ENCODE measurements at regions not wholly inside any gene's neighbourhood (a gene's known extent, or its start where the extent isn't known, plus 50 kb on each side); places are given as distances from the start of the nearest gene placed in this dataset.

- TF ChIP-seq, protein P1, sequence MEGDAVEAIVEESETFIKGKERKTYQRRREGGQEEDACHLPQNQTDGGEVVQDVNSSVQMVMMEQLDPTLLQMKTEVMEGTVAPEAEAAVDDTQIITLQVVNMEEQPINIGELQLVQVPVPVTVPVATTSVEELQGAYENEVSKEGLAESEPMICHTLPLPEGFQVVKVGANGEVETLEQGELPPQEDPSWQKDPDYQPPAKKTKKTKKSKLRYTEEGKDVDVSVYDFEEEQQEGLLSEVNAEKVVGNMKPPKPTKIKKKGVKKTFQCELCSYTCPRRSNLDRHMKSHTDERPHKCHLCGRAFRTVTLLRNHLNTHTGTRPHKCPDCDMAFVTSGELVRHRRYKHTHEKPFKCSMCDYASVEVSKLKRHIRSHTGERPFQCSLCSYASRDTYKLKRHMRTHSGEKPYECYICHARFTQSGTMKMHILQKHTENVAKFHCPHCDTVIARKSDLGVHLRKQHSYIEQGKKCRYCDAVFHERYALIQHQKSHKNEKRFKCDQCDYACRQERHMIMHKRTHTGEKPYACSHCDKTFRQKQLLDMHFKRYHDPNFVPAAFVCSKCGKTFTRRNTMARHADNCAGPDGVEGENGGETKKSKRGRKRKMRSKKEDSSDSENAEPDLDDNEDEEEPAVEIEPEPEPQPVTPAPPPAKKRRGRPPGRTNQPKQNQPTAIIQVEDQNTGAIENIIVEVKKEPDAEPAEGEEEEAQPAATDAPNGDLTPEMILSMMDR (IDR thresholded peaks at IDR 0.05; ENCODE audit: low read length): no peak
- no peak for TF ChIP-seq EZH2 (IDR thresholded peaks at IDR 0.05; ENCODE audit: borderline replicate concordance, low read length)
Measured at GRCh38 chr9:14415947-14416346, 102.0 kb upstream of the NFIB start.
